NCI-H526 (cell line): ENCODE measurements at regions not wholly inside any gene's neighbourhood (a gene's known extent, or its start where the extent isn't known, plus 50 kb on each side); places are given as distances from the start of the nearest gene placed in this dataset.

Experiments used
- DNase-seq, 2 experiments: peaks; one replicate each; lab custom pipeline; 2025; lab: John Stamatoyannopoulos, UW

- DNase-seq, result no peak
Observed at GRCh38 chr3:59289831-59290230, 240.0 kb upstream of the CFAP20DC start.

GRCh38 chr3:59288951-59289350 lies 239.1 kb upstream of the CFAP20DC start:
- no peak for DNase-seq

- DNase-seq, result no peak
Observed at GRCh38 chr3:59286791-59287531, 237.1 kb upstream of the CFAP20DC start.

GRCh38 chr3:59285560-59285959 lies 235.7 kb upstream of the CFAP20DC start:
- DNase-seq, result no peak

- DNase-seq, result no peak
Observed at GRCh38 chr3:59284926-59285325, 235.1 kb upstream of the CFAP20DC start.

- DNase-seq, result no peak
Observed at GRCh38 chr3:59280113-59280512, 230.3 kb upstream of the CFAP20DC start.

- no peak for DNase-seq
Observed at GRCh38 chr3:59277816-59278215, 228.0 kb upstream of the CFAP20DC start.

GRCh38 chr3:59277201-59277600 lies 227.4 kb upstream of the CFAP20DC start:
- DNase-seq, result no peak

GRCh38 chr3:59273976-59274375 lies 224.2 kb upstream of the CFAP20DC start:
- no peak for DNase-seq

- DNase-seq, result no peak
Observed at GRCh38 chr3:59271971-59272370, 222.1 kb upstream of the CFAP20DC start.

GRCh38 chr3:59270921-59271320 lies 221.1 kb upstream of the CFAP20DC start:
- no peak for DNase-seq

- no peak for DNase-seq
Observed at GRCh38 chr3:59270209-59270608, 220.4 kb upstream of the CFAP20DC start.

- DNase-seq, result no peak
Observed at GRCh38 chr3:59268170-59268569, 218.3 kb upstream of the CFAP20DC start.

GRCh38 chr3:59267021-59267420 lies 217.2 kb upstream of the CFAP20DC start:
- no peak for DNase-seq

GRCh38 chr3:59266551-59266950 lies 216.7 kb upstream of the CFAP20DC start:
- no peak for DNase-seq

GRCh38 chr3:59265566-59265965 lies 215.7 kb upstream of the CFAP20DC start:
- DNase-seq, result no peak

- no peak for DNase-seq
Observed at GRCh38 chr3:59264366-59264765, 214.5 kb upstream of the CFAP20DC start.

GRCh38 chr3:59263152-59263551 lies 213.3 kb upstream of the CFAP20DC start:
- no peak for DNase-seq

GRCh38 chr3:59262076-59262498 lies 212.3 kb upstream of the CFAP20DC start:
- DNase-seq, result no peak

GRCh38 chr3:59261009-59261408 lies 211.2 kb upstream of the CFAP20DC start:
- DNase-seq, result no peak

- no peak for DNase-seq
Observed at GRCh38 chr3:59258550-59259260, 208.9 kb upstream of the CFAP20DC start.

GRCh38 chr3:59257506-59257905 lies 207.7 kb upstream of the CFAP20DC start:
- DNase-seq, result no peak

- DNase-seq, result no peak
Observed at GRCh38 chr3:59256230-59256629, 206.4 kb upstream of the CFAP20DC start.

- no peak for DNase-seq
Observed at GRCh38 chr3:59254976-59255375, 205.2 kb upstream of the CFAP20DC start.
